HepG2 (cell line): ENCODE measurements at regions not wholly inside any gene's neighbourhood (a gene's known extent, or its start where the extent isn't known, plus 50 kb on each side); places are given as distances from the start of the nearest gene placed in this dataset.

Experiments
- ATAC-seq: fragments of 200-7000 bp; cut with Tn5 transposase; 3 replicates; pipeline ENCODE4 v1.9.1; 2020; ENCODE audit warnings: mild to moderate bottlenecking, moderate library complexity
- BruUV-seq: library from RNA; stranded (reverse); fragments of 400-500 nt; replicated peaks from 2 replicates; lab custom pipeline; 2021; lab: Mats Ljungman, UMichigan
- CTCF ChIA-PET: fragments of 300-600 bp; formaldehyde crosslinking; extraction: SDS; loops from one replicate; lab custom pipeline; 2021; ENCODE audit warnings: low total read pairs, inconsistent platforms, low intra/inter-chr PET ratio; lab: Yijun Ruan, JAX
- POLR2A ChIA-PET: fragments of 350-600 bp; sonication (Branson Sonifier 250); formaldehyde crosslinking; loops from one replicate; lab custom pipeline; 2020; ENCODE audit warnings: antibody characterized with exemption, inconsistent platforms; lab: Yijun Ruan, JAX
- DNase-seq: peaks from one replicate; pipeline ENCODE4 v3.0.0-alpha.2; 2015; ENCODE audit warnings: low spot score
- FAIRE-seq: peaks from 3 replicates; lab custom pipeline; 2011; peaks lifted over from hg19 to GRCh38; lab: Jason Lieb, UNC
- H2AFZ ChIP-seq: one replicate; pipeline ENCODE4 v1.6.1; 2011; ENCODE audit warnings: low read length, inconsistent platforms
- H3K27ac ChIP-seq: fragments of 300-600 bp; 3 replicates; pipeline ENCODE4 v1.8.0; 2011; ENCODE audit warnings: mixed run types, mild to moderate bottlenecking, mixed read lengths, low read length, inconsistent platforms; ENCODE audit not compliant: insufficient read depth; ENCODE audit errors: extremely low read length
- H3K27me3 ChIP-seq, 2 experiments: fragments of 200-600 bp in 1 of 2; 2 replicates in 1 of 2; 3 replicates in 1 of 2; pipeline versions ENCODE4 v1.6.0 to v1.8.0; 2011; ENCODE audit warnings: low read length in 2 of 2, mild to moderate bottlenecking in 2 of 2, moderate library complexity in 2 of 2, inconsistent platforms in 1 of 2; ENCODE audit not compliant: insufficient read depth in 2 of 2, control insufficient read depth in 1 of 2
- H3K36me3 ChIP-seq, 2 experiments: fragments of 200-600 bp in 1 of 2; replicated peaks in 1 of 2; 2 replicates in 1 of 2; 3 replicates in 1 of 2; pipeline versions ENCODE4 v1.5.1 to v1.8.0; 2011; ENCODE audit warnings: low read length in 2 of 2, inconsistent platforms in 1 of 2; ENCODE audit not compliant: insufficient read depth in 2 of 2, control insufficient read depth in 1 of 2
- H3K4me1 ChIP-seq: 2 replicates; pipeline ENCODE4 v1.5.1; 2012; ENCODE audit warnings: low read length, inconsistent platforms; ENCODE audit not compliant: insufficient read depth
- H3K4me2 ChIP-seq: 2 replicates; pipeline ENCODE4 v1.6.0; 2011; ENCODE audit warnings: low read depth, low read length, inconsistent platforms
- H3K4me3 ChIP-seq, 3 experiments: fragments of 200-600 bp in 1 of 3; sonication (generic), shearing (Covaris generic) in 1 of 3; replicated peaks in 1 of 3; 2 replicates each; pipeline ENCODE4 v1.5.1; 2011 to 2016; ENCODE audit warnings: low read length in 3 of 3, inconsistent platforms in 2 of 3, low read depth in 2 of 3, mild to moderate bottlenecking in 2 of 3, control low read depth in 1 of 3, mixed read lengths in 1 of 3; ENCODE audit not compliant: insufficient read depth in 1 of 3
- H3K79me2 ChIP-seq: one replicate; pipeline ENCODE4 v1.6.1; 2011; ENCODE audit warnings: low read length, inconsistent platforms; ENCODE audit not compliant: insufficient read depth
- H3K9ac ChIP-seq: 2 replicates; pipeline ENCODE4 v1.6.0; 2011; ENCODE audit warnings: mild to moderate bottlenecking, low read depth, low read length, inconsistent platforms; ENCODE audit not compliant: insufficient read depth
- H3K9me3 ChIP-seq: 2 replicates; pipeline ENCODE4 v1.5.1; 2012; ENCODE audit warnings: mild to moderate bottlenecking, low read length
- H4K20me1 ChIP-seq: 2 replicates; pipeline ENCODE4 v1.6.0; 2011; ENCODE audit warnings: inconsistent platforms, mild to moderate bottlenecking, low read length, moderate library complexity; ENCODE audit not compliant: insufficient read depth
- CBX2 ChIP-seq, 2 experiments: fragments of 200-600 bp in 1 of 2; sonication (generic); formaldehyde crosslinking in 1 of 2; IDR thresholded peaks; 2 replicates each; pipeline versions ENCODE4 v1.7.0 to v1.8.1; 2018 to 2022; ENCODE audit warnings: low read depth in 2 of 2, low read length in 1 of 2, mild to moderate bottlenecking in 1 of 2, missing genetic modification reagents in 1 of 2
- HMG20A ChIP-seq: IDR thresholded peaks from 2 replicates; pipeline ENCODE4 v1.6.1; 2016; ENCODE audit warnings: borderline replicate concordance
- IRF2 ChIP-seq: IDR thresholded peaks from 2 replicates; pipeline ENCODE4 v1.6.1; 2018; ENCODE audit warnings: missing genetic modification reagents, missing compliant biosample characterization
- STAG1 ChIP-seq: sonication (generic); formaldehyde crosslinking; IDR thresholded peaks from 2 replicates; pipeline ENCODE4 v1.4.0; 2020; ENCODE audit warnings: missing genetic modification reagents
- ZBTB3 ChIP-seq: sonication (generic); formaldehyde crosslinking; IDR thresholded peaks from 2 replicates; pipeline ENCODE4 v1.4.0; 2020; ENCODE audit warnings: low read depth, mild to moderate bottlenecking, moderate library complexity, missing genetic modification reagents, borderline replicate concordance
- ZEB1 ChIP-seq: IDR thresholded peaks from 2 replicates; pipeline ENCODE4 v1.6.1; 2012; ENCODE audit warnings: mild to moderate bottlenecking, low read depth, inconsistent platforms; ENCODE audit not compliant: insufficient replicate concordance
- ZNF547 ChIP-seq: sonication (generic); formaldehyde crosslinking; IDR thresholded peaks from 2 replicates; pipeline ENCODE4 v1.5.1; 2020; ENCODE audit warnings: mild to moderate bottlenecking, missing genetic modification reagents
- ZNF550 ChIP-seq: sonication (generic); formaldehyde crosslinking; IDR thresholded peaks from 2 replicates; pipeline ENCODE4 v1.4.0; 2020; ENCODE audit warnings: mild to moderate bottlenecking, missing genetic modification reagents, borderline replicate concordance
- WGBS: methylation state at CpG from one replicate; pipeline ENCODE4 v1.1.6; 2017; ENCODE audit warnings: low lambda C conversion rate; 5-methylcytosine and 5-hydroxymethylcytosine counted together
- in situ Hi-C: cut with HindIII; loops from 2 replicates; pipeline ENCODE4 v1.10.0; 2017; ENCODE audit warnings: low pct_unique_long_range_greater_than_20kb; ENCODE audit not compliant: extremely low pct_ligation_motif_present
- intact Hi-C: fragments of 100-400 bp; cut with micrococcal nuclease; formaldehyde crosslinking; loops from one replicate; pipeline ENCODE4 v1.10.0; 2022; ENCODE audit not compliant: unreplicated experiment
- TF ChIP-seq, protein P1 (sequence below): sonication (generic); formaldehyde crosslinking; IDR thresholded peaks from 2 replicates; pipeline ENCODE4 v1.4.0; 2020; ENCODE audit warnings: missing genetic modification reagents, mild to moderate bottlenecking, borderline replicate concordance
- TF ChIP-seq, protein P2 (sequence below): sonication (generic); formaldehyde crosslinking; conservative IDR thresholded peaks from 2 replicates; pipeline ENCODE4 v1.8.0; 2022; ENCODE audit warnings: mild to moderate bottlenecking, moderate library complexity, missing genetic modification reagents
- TF ChIP-seq, protein P3 (sequence below): sonication (generic); formaldehyde crosslinking; IDR thresholded peaks from 2 replicates; pipeline ENCODE4 v1.4.0; 2020; ENCODE audit warnings: low read depth, mild to moderate bottlenecking, missing genetic modification reagents
- TF ChIP-seq, protein P4 (sequence below), 2 experiments: sonication (generic) in 1 of 2; formaldehyde crosslinking in 1 of 2; IDR thresholded peaks; 2 replicates each; pipeline versions ENCODE4 v1.5.1 to v1.6.1; 2011 to 2020; ENCODE audit warnings: borderline replicate concordance in 1 of 2, low read depth in 1 of 2, low read length in 1 of 2, mild to moderate bottlenecking in 1 of 2, missing genetic modification reagents in 1 of 2, moderate library complexity in 1 of 2

DNA sequence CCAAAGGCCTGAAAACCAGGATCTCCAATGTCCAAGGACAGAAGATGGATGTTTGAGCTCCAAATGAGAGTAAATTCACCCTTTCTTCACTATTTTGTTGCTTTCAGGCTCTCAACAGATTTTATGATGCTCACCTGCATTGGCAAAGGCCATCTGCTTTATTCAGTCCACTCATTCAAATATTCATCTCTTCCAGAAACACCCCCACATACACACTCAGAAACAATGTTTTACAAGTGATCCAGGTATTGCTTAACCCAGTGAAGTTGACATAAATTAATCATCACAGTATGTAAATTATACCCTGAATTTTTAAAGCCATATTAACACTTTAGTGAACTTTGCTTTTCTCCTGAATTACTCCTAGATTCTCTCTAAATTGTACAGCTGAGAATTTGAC is 63.3 kb downstream of the DUSP6 start (continued):
- TF ChIP-seq, protein P1, sequence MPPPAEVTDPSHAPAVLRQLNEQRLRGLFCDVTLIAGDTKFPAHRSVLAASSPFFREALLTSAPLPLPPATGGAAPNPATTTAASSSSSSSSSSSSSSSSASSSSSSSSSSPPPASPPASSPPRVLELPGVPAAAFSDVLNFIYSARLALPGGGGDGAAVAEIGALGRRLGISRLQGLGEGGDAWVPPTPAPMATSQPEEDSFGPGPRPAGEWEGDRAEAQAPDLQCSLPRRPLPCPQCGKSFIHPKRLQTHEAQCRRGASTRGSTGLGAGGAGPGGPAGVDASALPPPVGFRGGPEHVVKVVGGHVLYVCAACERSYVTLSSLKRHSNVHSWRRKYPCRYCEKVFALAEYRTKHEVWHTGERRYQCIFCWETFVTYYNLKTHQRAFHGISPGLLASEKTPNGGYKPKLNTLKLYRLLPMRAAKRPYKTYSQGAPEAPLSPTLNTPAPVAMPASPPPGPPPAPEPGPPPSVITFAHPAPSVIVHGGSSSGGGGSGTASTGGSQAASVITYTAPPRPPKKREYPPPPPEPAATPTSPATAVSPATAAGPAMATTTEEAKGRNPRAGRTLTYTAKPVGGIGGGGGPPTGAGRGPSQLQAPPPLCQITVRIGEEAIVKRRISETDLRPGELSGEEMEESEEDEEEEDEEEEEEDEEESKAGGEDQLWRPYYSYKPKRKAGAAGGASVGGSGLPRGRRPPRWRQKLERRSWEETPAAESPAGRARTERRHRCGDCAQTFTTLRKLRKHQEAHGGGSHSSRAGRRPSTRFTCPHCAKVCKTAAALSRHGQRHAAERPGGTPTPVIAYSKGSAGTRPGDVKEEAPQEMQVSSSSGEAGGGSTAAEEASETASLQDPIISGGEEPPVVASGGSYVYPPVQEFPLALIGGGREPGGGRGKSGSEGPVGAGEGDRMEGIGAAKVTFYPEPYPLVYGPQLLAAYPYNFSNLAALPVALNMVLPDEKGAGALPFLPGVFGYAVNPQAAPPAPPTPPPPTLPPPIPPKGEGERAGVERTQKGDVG (CRISPR knock-in tag): no peak
- TF ChIP-seq ZNF550 (CRISPR knock-in tag): no peak
- no peak for TF ChIP-seq HMG20A (CRISPR knock-in tag)
- no peak for TF ChIP-seq ZEB1
- TF ChIP-seq CBX2 (IDR thresholded peaks at IDR 0.05; ENCODE audit: low read depth, low read length): no peak
- TF ChIP-seq CBX2 (CRISPR knock-in tag; IDR thresholded peaks at IDR 0.05; ENCODE audit: low read depth): no peak

DNA sequence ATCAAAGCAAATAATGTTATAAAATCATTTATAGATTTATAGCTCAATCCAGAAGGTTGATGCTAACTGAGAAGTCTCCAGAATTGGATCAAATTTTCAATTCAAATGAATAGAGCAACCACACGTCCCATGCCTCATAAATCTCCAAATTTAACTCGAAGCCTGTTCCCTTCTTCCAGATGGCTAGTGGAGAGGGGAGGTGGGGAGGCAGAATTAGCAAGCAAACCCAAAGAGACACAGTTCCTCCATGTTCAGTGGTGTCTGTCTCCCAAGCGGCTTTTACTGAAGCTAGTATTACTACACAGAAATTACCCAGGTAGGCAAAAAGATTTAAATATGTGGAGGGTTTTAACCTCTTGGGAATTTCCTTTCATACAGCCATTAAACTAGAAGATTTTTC is 65.8 kb downstream of the DUSP6 start:
- no peaks in the 10 kb centered on the region for H3K9me3 ChIP-seq
- DNase-seq (no peak), FAIRE-seq (no peak), ATAC-seq (no peak)
- H3K79me2 ChIP-seq: no peaks in the 10 kb centered on the region
- no peak overlapping the region for H3K9ac ChIP-seq
- H3K36me3 ChIP-seq: no peaks in the 10 kb centered on the region
- in situ Hi-C loops (no loop called here), intact Hi-C loops (no loop called here)
- CTCF ChIA-PET: no interaction called here
- POLR2A ChIA-PET: no interaction called here
- peaks cover 2% of the 10 kb centered on the region; the same call in 1 of the 2 replicates for H3K4me1 ChIP-seq
- no peak overlapping the region for H2AFZ ChIP-seq
- H3K4me3 ChIP-seq: no peak overlapping the region
- H3K4me2 ChIP-seq: no peak overlapping the region
- H3K27ac ChIP-seq: no peak overlapping the region
- H3K27me3 ChIP-seq: no peaks in the 10 kb centered on the region; a peak in 1 of 5 replicates
- no peaks in the 10 kb centered on the region for H4K20me1 ChIP-seq
- BruUV-seq: no TSS peak
- 8% methylated on average over 3 of the region's 3 CpGs for WGBS
- no peak for TF ChIP-seq ZBTB3
- TF ChIP-seq, protein P2, sequence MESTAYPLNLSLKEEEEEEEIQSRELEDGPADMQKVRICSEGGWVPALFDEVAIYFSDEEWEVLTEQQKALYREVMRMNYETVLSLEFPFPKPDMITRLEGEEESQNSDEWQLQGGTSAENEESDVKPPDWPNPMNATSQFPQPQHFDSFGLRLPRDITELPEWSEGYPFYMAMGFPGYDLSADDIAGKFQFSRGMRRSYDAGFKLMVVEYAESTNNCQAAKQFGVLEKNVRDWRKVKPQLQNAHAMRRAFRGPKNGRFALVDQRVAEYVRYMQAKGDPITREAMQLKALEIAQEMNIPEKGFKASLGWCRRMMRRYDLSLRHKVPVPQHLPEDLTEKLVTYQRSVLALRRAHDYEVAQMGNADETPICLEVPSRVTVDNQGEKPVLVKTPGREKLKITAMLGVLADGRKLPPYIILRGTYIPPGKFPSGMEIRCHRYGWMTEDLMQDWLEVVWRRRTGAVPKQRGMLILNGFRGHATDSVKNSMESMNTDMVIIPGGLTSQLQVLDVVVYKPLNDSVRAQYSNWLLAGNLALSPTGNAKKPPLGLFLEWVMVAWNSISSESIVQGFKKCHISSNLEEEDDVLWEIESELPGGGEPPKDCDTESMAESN (CRISPR knock-in tag): no peak
- no peak for TF ChIP-seq STAG1 (CRISPR knock-in tag)
- TF ChIP-seq, protein P3, sequence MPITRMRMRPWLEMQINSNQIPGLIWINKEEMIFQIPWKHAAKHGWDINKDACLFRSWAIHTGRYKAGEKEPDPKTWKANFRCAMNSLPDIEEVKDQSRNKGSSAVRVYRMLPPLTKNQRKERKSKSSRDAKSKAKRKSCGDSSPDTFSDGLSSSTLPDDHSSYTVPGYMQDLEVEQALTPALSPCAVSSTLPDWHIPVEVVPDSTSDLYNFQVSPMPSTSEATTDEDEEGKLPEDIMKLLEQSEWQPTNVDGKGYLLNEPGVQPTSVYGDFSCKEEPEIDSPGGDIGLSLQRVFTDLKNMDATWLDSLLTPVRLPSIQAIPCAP (CRISPR knock-in tag): no peak
- TF ChIP-seq ZNF547 (CRISPR knock-in tag): no peak
- no peak for TF ChIP-seq IRF2 (CRISPR knock-in tag)
- TF ChIP-seq, protein P4, sequence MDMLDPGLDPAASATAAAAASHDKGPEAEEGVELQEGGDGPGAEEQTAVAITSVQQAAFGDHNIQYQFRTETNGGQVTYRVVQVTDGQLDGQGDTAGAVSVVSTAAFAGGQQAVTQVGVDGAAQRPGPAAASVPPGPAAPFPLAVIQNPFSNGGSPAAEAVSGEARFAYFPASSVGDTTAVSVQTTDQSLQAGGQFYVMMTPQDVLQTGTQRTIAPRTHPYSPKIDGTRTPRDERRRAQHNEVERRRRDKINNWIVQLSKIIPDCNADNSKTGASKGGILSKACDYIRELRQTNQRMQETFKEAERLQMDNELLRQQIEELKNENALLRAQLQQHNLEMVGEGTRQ (IDR thresholded peaks at IDR 0.05; ENCODE audit: low read depth, low read length): no peak
- TF ChIP-seq, protein P4 (CRISPR knock-in tag; IDR thresholded peaks at IDR 0.05; ENCODE audit: borderline replicate concordance): no peak
